ENCODE measurements at regions not wholly inside any gene's neighbourhood (a gene's known extent, or its start where the extent isn't known, plus 50 kb on each side); places are given as distances from the start of the nearest gene placed in this dataset.

DNA sequence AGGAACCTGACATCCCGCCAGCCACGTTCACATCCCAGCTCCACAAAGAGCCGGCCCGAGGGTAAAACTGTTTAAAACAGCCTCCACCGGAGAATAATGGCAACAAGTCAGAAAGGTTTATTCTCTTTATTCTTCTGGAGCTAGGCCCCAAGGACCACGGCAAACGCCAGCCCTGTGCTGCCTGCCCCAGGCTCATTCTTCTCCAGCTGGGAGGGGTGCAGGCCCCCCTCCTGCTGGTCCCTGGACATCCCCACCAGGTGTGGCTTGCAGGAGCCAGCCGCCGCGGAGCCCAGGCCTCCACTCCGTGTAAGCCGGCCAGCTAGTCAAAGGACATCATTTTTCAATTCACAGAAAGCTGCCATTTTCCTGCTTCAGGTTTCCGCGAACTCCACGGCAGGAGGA is 65.8 kb upstream of the SALL3 start:
- no peaks in the 10 kb centered on the region for H3K27me3 ChIP-seq
- no peaks in the 10 kb centered on the region for H3K4me1 ChIP-seq
- no peak for DNase-seq
- TF ChIP-seq, protein P1, sequence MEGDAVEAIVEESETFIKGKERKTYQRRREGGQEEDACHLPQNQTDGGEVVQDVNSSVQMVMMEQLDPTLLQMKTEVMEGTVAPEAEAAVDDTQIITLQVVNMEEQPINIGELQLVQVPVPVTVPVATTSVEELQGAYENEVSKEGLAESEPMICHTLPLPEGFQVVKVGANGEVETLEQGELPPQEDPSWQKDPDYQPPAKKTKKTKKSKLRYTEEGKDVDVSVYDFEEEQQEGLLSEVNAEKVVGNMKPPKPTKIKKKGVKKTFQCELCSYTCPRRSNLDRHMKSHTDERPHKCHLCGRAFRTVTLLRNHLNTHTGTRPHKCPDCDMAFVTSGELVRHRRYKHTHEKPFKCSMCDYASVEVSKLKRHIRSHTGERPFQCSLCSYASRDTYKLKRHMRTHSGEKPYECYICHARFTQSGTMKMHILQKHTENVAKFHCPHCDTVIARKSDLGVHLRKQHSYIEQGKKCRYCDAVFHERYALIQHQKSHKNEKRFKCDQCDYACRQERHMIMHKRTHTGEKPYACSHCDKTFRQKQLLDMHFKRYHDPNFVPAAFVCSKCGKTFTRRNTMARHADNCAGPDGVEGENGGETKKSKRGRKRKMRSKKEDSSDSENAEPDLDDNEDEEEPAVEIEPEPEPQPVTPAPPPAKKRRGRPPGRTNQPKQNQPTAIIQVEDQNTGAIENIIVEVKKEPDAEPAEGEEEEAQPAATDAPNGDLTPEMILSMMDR (IDR thresholded peaks at IDR 0.05; ENCODE audit: low read depth, low read length): no peak
- H3K4me3 ChIP-seq (ENCODE audit: low read depth, low read length): no peak overlapping the region
- H3K36me3 ChIP-seq: no peaks in the 10 kb centered on the region
- no peaks in the 10 kb centered on the region for H3K9me3 ChIP-seq

DNA sequence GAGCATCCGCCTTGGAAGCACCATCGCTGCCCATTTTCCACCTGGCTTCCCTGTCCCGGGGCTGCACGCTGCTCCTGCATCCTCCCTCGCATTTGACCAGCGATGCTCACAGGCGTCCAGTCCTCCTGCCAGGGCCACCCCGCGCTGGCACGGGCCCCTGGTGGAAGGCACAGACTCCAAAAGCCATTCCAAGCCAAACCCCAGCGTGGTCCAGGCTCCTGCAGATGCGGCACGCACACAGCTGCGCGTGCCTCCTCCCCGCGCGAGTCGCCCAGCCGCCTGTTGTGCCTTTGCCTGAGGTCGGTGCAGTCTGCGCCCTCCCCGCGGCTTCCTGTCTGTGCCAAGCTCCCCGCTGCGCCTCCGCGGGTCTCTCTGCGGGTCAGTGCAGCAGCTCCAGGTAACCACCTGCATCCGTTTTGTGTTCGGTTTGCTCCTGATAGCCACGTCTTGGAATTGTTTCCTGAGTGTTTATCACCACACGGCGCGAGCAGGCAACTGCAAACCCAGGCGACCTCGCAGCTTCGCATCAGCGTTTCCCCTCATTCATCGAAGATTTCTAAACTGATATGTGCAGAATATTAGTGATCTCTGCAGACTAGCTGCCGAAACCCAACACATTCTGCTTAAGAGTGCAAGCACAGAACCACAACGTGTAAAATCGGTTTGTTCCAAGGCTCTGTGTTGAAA is 65.2 kb upstream of the SALL3 start:
- DNase-seq: no peak
- Histone ChIP-seq H3K36me3 (no peaks in the 10 kb centered on the region), H3K4me3 (ENCODE audit: low read depth, low read length) (no peak overlapping the region), H3K27me3 (no peaks in the 10 kb centered on the region), H3K9me3 (no peaks in the 10 kb centered on the region), H3K4me1 (no peaks in the 10 kb centered on the region)
- TF ChIP-seq, protein P1 (IDR thresholded peaks at IDR 0.05; ENCODE audit: low read depth, low read length): no peak

- DNase-seq: no peak
- Histone ChIP-seq H3K36me3 (no peaks in the 10 kb centered on the region), H3K9me3 (no peaks in the 10 kb centered on the region), H3K27me3 (no peaks in the 10 kb centered on the region), H3K4me3 (ENCODE audit: low read depth, low read length) (no peak overlapping the region), H3K4me1 (no peaks in the 10 kb centered on the region)
- TF ChIP-seq, protein P1 (IDR thresholded peaks at IDR 0.05; ENCODE audit: low read depth, low read length): no peak
Observed at GRCh38 chr18:78915446-78916008, 64.1 kb upstream of the SALL3 start.

DNA sequence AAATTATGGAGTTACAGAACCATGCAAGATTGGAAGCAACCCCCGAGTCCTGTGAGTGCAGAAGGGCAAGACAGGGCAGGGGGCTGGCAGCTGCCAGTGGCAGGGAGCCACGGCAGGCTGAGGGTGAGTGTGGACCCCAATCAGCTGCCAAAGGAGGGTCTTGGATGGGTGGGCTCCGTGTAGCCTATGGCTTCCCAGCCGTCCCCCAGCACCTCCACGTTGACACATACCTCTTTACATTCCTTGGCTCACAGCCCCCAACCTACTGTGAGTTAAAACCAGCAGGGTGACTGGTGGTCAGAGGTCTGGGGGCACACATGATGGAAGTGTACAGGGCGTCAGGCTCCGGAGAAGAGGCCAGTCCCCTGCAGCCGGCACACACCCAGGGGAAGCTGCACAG is 60.9 kb upstream of the SALL3 start:
- no peak for DNase-seq
- Histone ChIP-seq H3K4me3 (ENCODE audit: low read depth, low read length) (no peak overlapping the region), H3K4me1 (no peaks in the 10 kb centered on the region), H3K9me3 (no peaks in the 10 kb centered on the region), H3K36me3 (no peaks in the 10 kb centered on the region), H3K27me3 (peaks cover 3% of the 10 kb centered on the region; the same call in 1 of the 2 replicates)
- TF ChIP-seq, protein P1 (IDR thresholded peaks at IDR 0.05; ENCODE audit: low read depth, low read length): no peak

DNA sequence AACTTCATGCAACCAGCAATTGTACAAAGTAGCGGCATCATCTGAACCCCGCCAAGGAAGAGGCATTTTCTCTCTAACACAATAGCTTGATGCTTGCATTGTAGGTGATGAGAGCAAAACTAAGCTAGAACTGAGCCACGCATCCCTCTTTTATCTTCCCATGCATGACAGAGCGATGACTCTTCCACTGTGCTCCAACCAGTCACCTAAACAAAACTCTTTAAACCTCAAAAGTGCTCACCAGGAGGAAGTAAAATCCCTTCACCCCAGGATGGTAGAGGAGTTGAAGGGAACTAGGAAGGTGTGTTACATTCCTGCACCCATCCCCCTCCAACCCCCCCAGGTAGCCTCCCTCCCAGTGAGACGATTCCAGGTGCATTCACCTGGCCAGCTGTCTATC is 59.7 kb upstream of the SALL3 start:
- no peaks in the 10 kb centered on the region for H3K36me3 ChIP-seq
- DNase-seq: no peak
- H3K27me3 ChIP-seq: peaks cover 3% of the 10 kb centered on the region; the same call in 1 of the 2 replicates
- H3K4me3 ChIP-seq (ENCODE audit: low read depth, low read length): no peak overlapping the region
- H3K4me1 ChIP-seq: no peaks in the 10 kb centered on the region
- H3K9me3 ChIP-seq: no peaks in the 10 kb centered on the region
- TF ChIP-seq, protein P1 (IDR thresholded peaks at IDR 0.05; ENCODE audit: low read depth, low read length): no peak

DNA sequence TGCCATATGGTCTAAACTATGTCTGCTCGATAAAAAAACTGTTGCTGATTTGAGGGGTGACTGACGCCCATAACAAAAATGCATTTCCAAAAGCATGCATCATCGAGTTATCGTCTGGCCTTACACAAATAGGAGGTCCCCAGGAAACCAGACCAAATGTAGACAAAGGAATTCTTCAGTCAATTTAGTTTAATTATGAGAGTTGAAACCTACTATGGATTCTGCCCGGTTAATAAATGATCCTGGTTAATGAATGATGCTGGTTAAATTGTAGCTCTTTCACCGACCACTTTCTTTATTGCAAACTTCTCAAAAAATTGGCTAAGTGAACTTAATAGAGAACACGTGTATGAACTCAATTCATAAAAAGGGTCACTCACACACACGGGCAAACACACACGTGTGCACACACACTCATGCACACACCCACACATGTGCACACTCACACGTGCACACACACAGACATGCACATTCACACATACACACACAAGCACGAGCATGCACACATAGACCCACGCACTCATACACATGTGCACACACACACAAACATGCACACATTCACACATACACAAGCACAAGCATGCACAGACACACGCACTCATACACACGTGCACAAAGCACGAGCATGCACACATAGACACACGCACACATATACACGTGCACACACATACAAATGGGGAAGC is 59.0 kb upstream of the SALL3 start:
- H3K36me3 ChIP-seq: no peaks in the 10 kb centered on the region
- H3K9me3 ChIP-seq: no peaks in the 10 kb centered on the region
- TF ChIP-seq, protein P1 (IDR thresholded peaks at IDR 0.05; ENCODE audit: low read depth, low read length): no peak
- peaks cover 3% of the 10 kb centered on the region; the same call in 1 of the 2 replicates for H3K27me3 ChIP-seq
- H3K4me3 ChIP-seq (ENCODE audit: low read depth, low read length): no peak overlapping the region
- DNase-seq: no peak
- H3K4me1 ChIP-seq: no peaks in the 10 kb centered on the region

All from BE2C (cell line).